ENCODE measurements at regions not wholly inside any gene's neighbourhood (a gene's known extent, or its start where the extent isn't known, plus 50 kb on each side); places are given as distances from the start of the nearest gene placed in this dataset.
A peak's percentile ranks its signal among the peaks of the same experiment; 100 is the strongest.

DNA sequence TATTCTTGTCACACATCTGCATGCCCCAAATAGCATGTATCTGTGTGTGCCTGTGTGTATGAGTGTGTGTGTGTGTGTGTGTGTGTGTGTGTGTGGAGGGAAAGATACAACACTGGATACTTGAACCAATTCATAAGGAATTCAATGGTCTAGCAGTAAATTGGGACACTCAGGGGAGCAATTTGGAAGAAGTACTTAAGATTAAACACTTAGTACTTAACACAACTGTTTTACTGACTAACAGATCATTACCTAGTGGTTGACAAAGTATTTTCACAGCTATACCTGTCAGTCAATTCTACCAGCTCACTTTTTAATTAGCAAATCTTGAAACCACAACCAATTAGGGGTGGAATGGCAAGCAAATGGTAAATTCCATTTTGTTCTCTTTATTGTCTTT lies 1024.1 kb downstream of the TMEM182 start:
- in situ Hi-C loops (cut with HindIII; ENCODE audit: low sequenced_read_pairs): no loop called here
- no peak overlapping the region for H3K4me3 ChIP-seq (ENCODE audit: low read depth, low read length)
- TF ChIP-seq, protein P1, sequence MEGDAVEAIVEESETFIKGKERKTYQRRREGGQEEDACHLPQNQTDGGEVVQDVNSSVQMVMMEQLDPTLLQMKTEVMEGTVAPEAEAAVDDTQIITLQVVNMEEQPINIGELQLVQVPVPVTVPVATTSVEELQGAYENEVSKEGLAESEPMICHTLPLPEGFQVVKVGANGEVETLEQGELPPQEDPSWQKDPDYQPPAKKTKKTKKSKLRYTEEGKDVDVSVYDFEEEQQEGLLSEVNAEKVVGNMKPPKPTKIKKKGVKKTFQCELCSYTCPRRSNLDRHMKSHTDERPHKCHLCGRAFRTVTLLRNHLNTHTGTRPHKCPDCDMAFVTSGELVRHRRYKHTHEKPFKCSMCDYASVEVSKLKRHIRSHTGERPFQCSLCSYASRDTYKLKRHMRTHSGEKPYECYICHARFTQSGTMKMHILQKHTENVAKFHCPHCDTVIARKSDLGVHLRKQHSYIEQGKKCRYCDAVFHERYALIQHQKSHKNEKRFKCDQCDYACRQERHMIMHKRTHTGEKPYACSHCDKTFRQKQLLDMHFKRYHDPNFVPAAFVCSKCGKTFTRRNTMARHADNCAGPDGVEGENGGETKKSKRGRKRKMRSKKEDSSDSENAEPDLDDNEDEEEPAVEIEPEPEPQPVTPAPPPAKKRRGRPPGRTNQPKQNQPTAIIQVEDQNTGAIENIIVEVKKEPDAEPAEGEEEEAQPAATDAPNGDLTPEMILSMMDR (IDR thresholded peaks at IDR 0.05; ENCODE audit: low read depth, low read length, missing control alignments): no peak
- no peak for DNase-seq (ENCODE audit: low read depth)

DNA sequence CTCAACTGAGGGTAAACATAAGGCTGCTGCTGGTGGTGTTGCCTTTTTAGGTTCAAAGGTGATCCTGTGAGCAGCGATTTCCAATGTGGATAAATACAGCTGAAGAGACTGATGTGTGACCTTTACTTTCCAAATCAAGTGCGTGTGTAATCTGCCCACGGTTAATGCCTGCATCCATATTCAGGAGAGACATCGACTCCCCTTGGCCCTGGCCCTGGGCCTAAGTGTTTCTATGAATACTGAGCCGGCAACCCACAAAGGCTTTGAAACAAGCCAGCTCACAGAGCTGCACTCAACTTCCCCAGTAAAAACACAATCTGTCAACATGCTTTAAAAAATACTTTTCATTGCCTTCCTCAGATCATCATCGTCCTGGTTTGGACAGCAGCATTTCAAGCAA lies 1026.6 kb downstream of the TMEM182 start:
- in situ Hi-C loops (cut with HindIII; ENCODE audit: low sequenced_read_pairs): no loop called here
- peak; percentile 9 for DNase-seq (ENCODE audit: low read depth)
- no peak overlapping the region for H3K4me3 ChIP-seq (ENCODE audit: low read depth, low read length)
- TF ChIP-seq, protein P1 (IDR thresholded peaks at IDR 0.05; ENCODE audit: low read depth, low read length, missing control alignments): no peak

DNA sequence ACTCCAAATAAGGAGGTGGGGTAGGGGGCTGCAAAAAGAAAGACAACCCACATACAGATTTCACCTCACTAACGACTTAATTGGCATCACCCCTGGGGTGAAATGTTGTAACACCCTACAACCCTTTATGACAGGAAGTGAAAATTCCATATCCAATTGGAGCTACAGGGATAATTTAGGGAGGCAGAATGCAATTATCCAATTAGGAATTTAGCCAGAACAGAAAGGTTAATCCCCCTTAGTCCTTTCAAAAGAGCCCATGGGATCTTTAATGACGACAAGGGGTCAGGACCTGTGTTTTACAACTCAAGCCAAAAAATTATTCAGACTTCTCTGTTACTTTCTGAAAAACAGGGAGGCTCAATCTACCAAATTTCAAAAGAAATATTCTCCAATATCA lies 1027.1 kb downstream of the TMEM182 start:
- TF ChIP-seq, protein P1 (IDR thresholded peaks at IDR 0.05; ENCODE audit: low read depth, low read length, missing control alignments): no peak
- in situ Hi-C loops (cut with HindIII; ENCODE audit: low sequenced_read_pairs): no loop called here
- H3K4me3 ChIP-seq (ENCODE audit: low read depth, low read length): no peak overlapping the region
- peak; percentile 1 for DNase-seq (ENCODE audit: low read depth)

DNA sequence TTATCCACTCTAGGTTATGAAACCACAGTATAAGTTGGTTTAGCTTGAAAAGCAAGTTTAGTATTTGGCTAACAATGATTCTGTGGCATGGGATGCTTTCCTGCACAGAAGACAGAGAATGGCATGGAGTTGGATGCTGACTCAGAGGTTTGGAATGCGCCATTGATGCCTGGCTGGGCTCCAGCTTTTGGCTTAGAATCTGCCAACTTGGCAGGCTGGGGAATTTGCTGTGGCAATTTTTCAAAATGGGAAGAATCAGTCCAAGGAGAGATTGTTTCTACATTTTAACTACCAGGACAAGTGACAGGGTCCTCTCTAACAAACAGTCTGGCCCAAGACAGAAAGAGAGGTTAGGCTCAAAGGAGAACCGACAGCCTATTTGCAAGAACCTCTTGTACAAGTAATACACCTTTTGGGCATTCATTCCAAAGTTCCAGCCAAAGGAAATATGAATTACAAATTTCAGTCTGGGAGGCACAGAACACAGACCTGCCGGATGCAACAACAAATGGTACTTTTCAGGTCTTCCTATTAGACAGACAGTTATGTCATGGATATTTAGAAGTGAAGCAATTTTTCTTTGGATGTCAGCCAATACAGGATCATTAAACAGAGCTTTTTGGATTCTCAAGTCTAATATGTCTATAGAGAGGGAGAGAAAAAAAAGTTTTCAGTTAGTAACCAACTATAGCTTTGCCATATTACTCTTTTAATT lies 1027.7 kb downstream of the TMEM182 start:
- H3K4me3 ChIP-seq (ENCODE audit: low read depth, low read length): no peak overlapping the region
- TF ChIP-seq, protein P1 (IDR thresholded peaks at IDR 0.05; ENCODE audit: low read depth, low read length, missing control alignments): no peak
- DNase-seq (ENCODE audit: low read depth): peak; percentile 55
- in situ Hi-C loops (cut with HindIII; ENCODE audit: low sequenced_read_pairs): no loop called here

DNA sequence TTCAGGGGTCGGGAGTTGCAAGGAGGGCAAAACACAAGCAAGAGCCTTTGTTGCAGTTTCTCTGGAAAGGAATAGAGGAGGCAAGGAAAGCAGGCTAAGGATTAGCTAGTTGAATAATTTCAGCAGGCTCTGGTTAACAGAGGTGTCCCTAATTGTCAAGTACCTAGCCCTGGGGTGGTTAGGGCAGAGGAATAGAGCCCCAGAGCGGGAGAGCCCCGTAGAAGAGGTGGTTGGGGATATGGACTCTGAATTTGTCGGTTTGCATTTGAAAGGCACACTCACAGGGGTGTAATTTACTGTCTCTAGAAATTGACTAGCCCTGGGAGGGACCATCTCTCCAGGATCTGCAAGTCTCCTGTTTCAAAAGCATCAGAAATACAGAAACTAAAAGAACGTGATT lies 1030.2 kb downstream of the TMEM182 start:
- in situ Hi-C loops (cut with HindIII; ENCODE audit: low sequenced_read_pairs): no loop called here
- DNase-seq (ENCODE audit: low read depth): no peak
- no peak overlapping the region for H3K4me3 ChIP-seq (ENCODE audit: low read depth, low read length)
- TF ChIP-seq, protein P1 (IDR thresholded peaks at IDR 0.05; ENCODE audit: low read depth, low read length, missing control alignments): no peak

DNA sequence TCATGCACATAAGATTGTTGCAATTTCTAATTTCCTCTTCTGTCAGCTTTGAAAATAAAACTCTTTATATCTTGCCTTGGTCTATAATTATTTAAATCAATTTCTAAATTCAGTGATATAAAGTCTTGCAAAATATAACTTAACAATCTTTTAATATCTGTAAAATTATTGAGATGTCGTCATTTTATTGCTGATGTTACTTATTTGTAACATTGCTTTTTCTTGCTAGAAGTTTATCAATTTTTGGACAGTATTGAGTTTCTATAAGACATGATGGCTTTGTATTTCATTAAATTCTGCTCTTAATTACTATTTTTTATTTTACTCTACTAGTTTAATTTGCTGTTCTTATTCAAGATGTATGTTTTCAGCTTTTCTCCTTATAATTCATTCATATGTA lies 1036.5 kb downstream of the TMEM182 start:
- no peak overlapping the region for H3K4me3 ChIP-seq (ENCODE audit: low read depth, low read length)
- TF ChIP-seq, protein P1 (IDR thresholded peaks at IDR 0.05; ENCODE audit: low read depth, low read length, missing control alignments): no peak
- DNase-seq (ENCODE audit: low read depth): no peak
- in situ Hi-C loops (cut with HindIII; ENCODE audit: low sequenced_read_pairs): no loop called here

Data from astrocyte of the cerebellum (primary cell).